ENCODE measurements at regions not wholly inside any gene's neighbourhood (a gene's known extent, or its start where the extent isn't known, plus 50 kb on each side); places are given as distances from the start of the nearest gene placed in this dataset.

GRCh38 chr12:131604859-131605258 lies 106.0 kb upstream of the SFSWAP start:
- TF ChIP-seq POLR2A (IDR thresholded peaks at IDR 0.05) (no peak), CTCF (IDR thresholded peaks at IDR 0.05) (no peak)
- Histone ChIP-seq H3K27ac (no peak overlapping the region), H3K27me3 (no peaks in the 10 kb centered on the region), H3K4me1 (no peaks in the 10 kb centered on the region), H3K9me3 (no peaks in the 10 kb centered on the region), H3K36me3 (no peaks in the 10 kb centered on the region), H3K4me3 (no peak overlapping the region)
- DNase-seq: no peak
- intact Hi-C loops (cut with DNase I; ENCODE audit: low total_unique reads): no loop called here

GRCh38 chr12:131605304-131605829 lies 105.5 kb upstream of the SFSWAP start:
- Histone ChIP-seq H3K9me3 (no peaks in the 10 kb centered on the region), H3K36me3 (no peaks in the 10 kb centered on the region), H3K27me3 (no peaks in the 10 kb centered on the region), H3K4me3 (no peak overlapping the region), H3K27ac (no peak overlapping the region), H3K4me1 (no peaks in the 10 kb centered on the region)
- TF ChIP-seq POLR2A (IDR thresholded peaks at IDR 0.05) (no peak), CTCF (IDR thresholded peaks at IDR 0.05) (no peak)
- intact Hi-C loops (cut with DNase I; ENCODE audit: low total_unique reads): no loop called here
- DNase-seq: no peak

GRCh38 chr12:131606218-131606901 lies 104.5 kb upstream of the SFSWAP start:
- H3K4me1 ChIP-seq: no peaks in the 10 kb centered on the region
- no peak for DNase-seq
- no peaks in the 10 kb centered on the region for H3K27me3 ChIP-seq
- no peaks in the 10 kb centered on the region for H3K9me3 ChIP-seq
- intact Hi-C loops (cut with DNase I; ENCODE audit: low total_unique reads): no loop called here
- H3K4me3 ChIP-seq: no peak overlapping the region
- no peak overlapping the region for H3K27ac ChIP-seq
- H3K36me3 ChIP-seq: no peaks in the 10 kb centered on the region
- no peak for TF ChIP-seq POLR2A (IDR thresholded peaks at IDR 0.05)

- Histone ChIP-seq H3K36me3 (no peaks in the 10 kb centered on the region), H3K4me1 (no peaks in the 10 kb centered on the region), H3K27ac (no peak overlapping the region), H3K9me3 (no peaks in the 10 kb centered on the region), H3K27me3 (no peaks in the 10 kb centered on the region), H3K4me3 (no peak overlapping the region)
- intact Hi-C loops (cut with DNase I; ENCODE audit: low total_unique reads): no loop called here
- TF ChIP-seq POLR2A (IDR thresholded peaks at IDR 0.05): no peak
- no peak for TF ChIP-seq CTCF (IDR thresholded peaks at IDR 0.05)
- DNase-seq: no peak
These were observed 103.0 kb upstream of the SFSWAP start for GRCh38 chr12:131607658-131608447.

GRCh38 chr12:131608740-131609690 lies 101.9 kb upstream of the SFSWAP start:
- Histone ChIP-seq H3K27me3 (no peaks in the 10 kb centered on the region), H3K9me3 (no peaks in the 10 kb centered on the region), H3K4me3 (no peak overlapping the region), H3K36me3 (no peaks in the 10 kb centered on the region), H3K4me1 (no peaks in the 10 kb centered on the region), H3K27ac (peak overlapping the region; percentile 7 to 16)
- DNase-seq: peak; percentile 59 to 79
- intact Hi-C loops (cut with DNase I; ENCODE audit: low total_unique reads): no loop called here
- TF ChIP-seq CTCF (IDR thresholded peaks at IDR 0.05) (peak; percentile 68 to 82 (median 72)), POLR2A (IDR thresholded peaks at IDR 0.05) (no peak)

Measured in uterus (tissue), 3 donors.